ENCODE measurements at regions not wholly inside any gene's neighbourhood (a gene's known extent, or its start where the extent isn't known, plus 50 kb on each side); places are given as distances from the start of the nearest gene placed in this dataset.

DNA sequence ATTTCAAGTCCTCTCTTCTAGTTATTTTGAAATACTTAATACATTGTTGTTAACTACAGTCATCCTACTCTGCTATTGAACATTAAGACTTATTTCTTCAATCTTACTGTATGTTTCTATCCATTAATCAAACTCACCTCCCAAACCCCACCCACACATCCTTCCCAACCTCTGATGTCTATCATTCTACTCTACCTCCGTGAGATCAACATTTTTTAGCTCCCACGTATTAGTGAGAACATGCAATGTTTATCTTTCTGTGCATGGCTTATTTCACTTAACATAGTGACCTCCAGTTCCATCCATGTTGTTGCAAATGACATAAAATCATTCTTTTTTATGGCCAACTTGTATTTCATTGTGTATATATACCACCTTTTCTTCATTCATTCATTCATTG, 236.6 kb upstream of the CTNNB1 start:
- DNase-seq: no peak

GRCh38 chr3:40968666-40969065, 230.6 kb upstream of the CTNNB1 start:
- DNase-seq: no peak

DNA sequence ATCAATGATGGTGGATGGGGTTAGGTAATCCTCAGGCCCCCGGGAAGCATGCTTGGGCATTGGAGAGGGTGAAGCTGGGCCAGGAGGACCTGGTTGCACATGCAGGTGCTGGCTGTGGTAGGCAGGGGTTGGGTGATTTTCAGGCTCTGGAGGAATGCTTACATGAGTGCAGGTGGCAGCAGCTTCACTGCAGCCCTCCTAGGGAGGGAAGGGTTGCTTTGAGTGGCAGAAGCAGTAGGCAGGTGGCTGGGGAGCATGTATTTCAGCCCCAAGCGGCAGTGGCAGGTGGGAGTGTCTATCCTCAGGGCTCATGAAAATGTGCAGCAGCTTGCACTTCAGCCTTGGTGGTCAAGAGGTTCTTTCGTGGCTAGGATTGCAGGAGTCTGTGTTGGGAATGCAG, 230.0 kb upstream of the CTNNB1 start:
- DNase-seq: no peak

DNA sequence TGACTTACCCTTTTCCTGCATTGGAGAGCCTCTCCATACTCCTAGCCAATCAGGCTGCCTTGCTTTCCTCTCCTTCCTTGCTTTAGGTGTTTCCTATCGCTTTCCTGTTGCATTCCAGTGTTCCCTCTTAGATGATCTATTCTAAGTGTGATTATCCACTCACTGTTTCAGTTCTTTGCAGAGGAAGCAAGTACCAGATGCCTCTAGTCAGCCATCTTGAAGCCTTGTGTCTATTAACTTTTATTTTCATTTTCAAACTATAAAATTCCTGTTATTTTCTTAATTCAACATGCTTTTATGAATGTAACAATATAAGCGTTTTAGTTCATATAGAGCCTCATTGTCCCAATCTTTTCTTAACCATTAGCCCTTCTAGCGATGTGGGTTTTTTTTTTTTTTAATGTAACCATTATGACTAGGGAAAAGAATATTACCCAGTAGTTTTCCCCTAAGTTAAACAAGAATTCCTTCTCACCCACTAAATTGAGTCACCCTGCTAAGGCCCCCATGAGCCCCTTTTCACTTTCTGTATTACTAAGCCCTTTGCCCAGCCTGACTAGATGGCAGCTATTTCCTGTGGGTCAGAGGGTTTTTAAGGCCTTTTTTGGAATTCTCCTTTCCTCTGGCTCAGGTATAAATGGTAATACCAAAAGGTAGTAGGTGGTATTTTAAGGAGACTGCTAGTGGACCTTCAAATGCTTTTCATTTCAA, 229.4 kb upstream of the CTNNB1 start:
- no peak for DNase-seq

GRCh38 chr3:40971191-40972168, 227.8 kb upstream of the CTNNB1 start:
- peak; percentile 94 for DNase-seq

DNA sequence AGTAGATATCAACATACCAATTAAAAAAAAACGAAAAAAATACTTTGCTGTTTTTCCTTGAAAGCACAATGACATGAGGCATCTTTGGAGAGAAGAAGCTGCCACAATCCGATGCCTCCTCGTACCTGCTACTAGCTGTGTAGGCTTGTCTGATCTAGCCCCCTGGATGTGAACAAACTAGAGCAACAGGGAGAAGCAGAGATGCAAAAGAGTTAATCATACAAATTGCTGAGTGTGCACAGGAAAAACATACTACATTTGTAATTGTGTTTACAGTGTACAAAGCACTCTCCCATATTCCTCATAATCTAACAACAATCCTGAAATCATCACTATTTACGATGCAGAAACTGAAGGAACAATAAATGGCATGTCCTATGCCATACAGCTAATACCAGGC, 227.0 kb upstream of the CTNNB1 start:
- DNase-seq: no peak

GRCh38 chr3:40973141-40973540, 226.2 kb upstream of the CTNNB1 start:
- no peak for DNase-seq

DNA sequence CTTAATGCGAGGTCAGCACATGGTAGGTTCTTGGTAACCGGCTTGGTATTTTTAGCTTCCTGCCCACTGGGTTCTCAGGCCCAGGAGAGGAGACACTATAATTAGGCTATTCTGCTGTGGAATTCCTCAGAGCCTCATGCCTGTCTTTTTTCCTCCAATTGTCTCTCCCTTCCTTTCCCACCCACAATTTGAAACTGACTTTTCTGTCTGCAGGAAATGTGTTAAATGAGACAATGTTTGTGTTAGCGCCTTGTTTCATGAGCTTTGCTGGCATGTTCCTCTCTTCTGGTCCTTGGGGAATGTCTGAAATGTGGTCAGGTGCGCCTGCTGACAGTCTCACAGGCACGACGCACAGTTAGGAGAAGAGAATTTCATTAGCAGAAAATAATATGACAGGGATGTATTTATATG, 223.6 kb upstream of the CTNNB1 start:
- DNase-seq: no peak

DNA sequence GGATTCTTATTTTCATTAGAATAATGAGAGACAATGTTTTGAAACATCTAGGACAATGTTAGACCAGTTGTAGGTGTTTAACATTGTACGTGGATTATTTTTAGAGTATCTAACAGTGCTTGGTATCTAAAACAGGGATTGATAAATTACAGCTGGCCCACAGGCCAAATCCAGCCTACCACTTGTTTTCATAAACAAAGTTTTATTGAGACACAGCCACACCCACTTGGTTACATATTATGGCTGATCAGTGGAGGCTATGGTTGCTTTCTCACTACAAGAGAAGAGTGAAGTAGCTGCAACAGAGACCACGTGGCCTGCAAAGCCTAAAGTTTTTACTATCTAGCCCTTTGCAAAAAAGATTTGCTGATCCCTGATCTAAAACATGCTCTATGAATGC, 223.1 kb upstream of the CTNNB1 start:
- DNase-seq: no peak

DNA sequence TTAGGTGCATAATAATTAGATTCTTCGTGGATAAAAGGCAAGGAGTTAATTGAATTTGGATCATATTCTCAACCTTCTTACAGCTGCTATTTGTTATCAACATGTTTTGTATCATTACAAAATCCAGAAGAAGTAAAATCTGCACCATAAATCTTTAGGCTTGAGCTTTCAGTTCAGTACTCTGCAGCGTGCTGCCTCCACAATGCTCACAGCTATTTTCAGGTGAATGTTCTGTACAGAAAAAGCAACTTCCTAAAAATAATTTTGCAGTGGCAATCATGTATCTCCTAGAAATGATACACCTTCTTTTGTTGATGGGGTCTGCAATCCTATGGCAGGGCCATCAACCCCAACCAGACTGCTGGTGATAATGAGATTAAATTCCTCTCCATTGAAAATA, 220.9 kb upstream of the CTNNB1 start:
- DNase-seq: no peak

DNA sequence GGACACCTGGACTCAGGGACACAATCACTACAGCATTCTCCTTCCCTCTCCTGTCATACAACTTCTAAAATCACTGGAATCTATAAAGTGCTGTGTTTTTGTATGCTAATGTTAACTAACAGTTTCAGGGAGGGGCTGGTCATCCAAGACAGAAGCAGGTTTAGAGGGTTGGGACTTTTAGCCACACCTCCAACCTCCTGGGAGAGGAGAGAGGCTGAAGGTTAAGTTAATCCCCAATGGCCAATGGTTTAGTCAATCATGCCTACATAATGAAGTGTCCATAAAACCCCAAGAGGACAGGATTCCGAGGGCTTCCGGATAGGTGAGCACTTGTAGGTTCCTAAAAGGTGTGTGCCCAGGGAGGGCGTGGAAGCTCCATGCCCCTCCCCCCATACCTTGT, 219.3 kb upstream of the CTNNB1 start:
- no peak for DNase-seq

- DNase-seq: no peak
Observed at GRCh38 chr3:40980467-40980866, 218.8 kb upstream of the CTNNB1 start.

- peak; percentile 90 for DNase-seq
Observed at GRCh38 chr3:40985195-40985594, 214.1 kb upstream of the CTNNB1 start.

DNA sequence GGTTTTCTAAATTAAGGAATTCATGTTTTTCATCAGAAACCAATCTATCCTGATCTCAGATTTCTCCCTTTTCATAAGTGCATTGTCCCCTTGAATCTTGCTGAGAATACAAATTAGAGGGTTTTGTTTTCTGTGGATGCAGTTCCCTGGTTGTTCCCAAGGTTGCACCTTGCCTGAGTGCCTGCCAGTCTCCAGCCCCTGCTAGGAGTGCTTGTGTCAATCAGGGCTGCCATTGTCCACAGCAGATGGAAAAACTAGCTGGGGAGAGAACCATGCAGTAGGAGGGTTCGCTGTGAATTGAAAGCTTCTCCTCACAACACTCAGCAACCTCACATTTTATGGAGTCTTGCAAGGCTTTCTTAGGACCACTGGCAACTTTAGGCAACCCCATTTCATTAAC, 210.8 kb upstream of the CTNNB1 start:
- DNase-seq: no peak

DNA sequence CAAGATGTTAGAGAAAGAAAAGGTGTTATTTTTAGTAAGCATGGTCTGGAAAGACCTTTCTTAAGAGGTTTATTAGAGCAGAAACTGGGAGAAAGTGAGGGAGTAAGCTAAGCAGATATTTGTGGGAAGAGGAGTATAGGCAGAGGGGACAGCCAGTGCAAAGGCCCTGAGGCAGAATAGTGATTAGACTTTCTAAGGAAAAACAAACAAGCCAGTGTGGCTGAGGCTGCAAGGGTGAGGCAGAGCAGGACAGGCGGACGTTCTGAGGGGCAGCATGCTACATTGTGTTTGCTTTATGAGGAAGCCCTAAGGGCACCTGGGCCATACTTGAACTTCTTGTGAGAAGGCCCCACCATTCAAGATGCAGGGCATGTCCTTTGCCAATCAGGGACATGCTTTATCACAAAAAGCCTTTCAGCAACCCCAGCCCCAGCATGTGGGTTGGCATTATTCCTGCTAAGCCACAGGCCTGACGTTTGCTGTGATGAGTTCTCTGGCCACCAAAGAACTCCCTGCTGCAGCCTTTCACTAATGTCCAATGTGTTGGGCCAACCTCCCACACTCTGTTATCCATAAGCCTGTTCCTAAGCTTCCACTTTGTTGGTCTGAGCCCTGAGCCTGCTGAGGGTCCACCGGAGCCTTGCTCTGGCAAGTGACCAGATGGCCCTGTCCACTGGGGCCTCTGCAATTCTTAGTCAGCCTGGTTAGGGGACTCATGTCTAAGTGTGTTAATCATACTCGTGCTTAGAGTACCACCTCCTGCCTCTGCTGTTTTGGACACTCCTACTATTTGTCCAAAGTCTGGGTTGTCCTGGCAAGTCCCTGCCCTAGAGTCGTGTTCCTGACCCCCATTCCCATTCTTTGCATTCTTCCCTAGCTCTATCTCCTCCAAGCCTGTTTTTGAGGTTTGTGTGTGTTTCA, 209.9 kb upstream of the CTNNB1 start:
- no peak for DNase-seq

DNA sequence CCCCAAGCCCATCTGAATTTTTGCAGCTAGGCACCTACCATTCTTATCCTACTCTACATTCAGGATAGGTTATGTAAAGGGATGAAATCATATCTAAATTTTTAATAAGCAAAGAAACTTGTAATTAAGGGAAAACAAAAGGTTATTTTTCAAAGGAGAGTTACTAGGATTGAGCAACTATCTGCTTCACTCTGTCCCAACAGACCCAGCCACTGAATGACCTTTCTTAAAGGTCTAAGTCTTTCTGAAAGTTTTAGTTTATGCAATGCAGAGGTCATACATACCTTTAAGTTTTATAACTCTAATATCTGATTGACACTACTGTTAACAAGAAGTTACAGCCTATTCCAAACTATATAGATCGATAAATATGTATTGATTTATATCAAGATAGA, 209.2 kb upstream of the CTNNB1 start:
- DNase-seq: no peak

GRCh38 chr3:40992023-40992422, 207.3 kb upstream of the CTNNB1 start:
- no peak for DNase-seq

GRCh38 chr3:40994611-40995010, 204.7 kb upstream of the CTNNB1 start:
- DNase-seq: no peak

DNA sequence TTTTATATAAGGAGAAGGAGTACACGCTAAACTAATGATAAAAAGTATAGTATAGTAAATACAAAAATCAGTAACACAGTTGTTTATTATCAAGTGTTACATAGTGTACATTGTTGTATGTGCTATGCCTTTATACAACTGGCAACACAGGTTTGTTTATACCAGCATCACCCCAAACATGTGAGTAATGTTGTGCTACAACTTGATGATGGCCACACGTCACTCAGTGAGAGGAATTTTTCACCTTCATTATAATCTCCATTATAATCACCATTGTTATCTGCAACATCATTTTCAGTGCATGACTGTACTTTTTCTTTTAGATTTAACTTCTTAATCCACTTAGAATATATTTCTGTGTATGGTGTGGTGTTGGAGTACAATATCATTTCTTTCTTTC, 204.0 kb upstream of the CTNNB1 start:
- DNase-seq: no peak

GRCh38 chr3:40996382-40996781, 202.9 kb upstream of the CTNNB1 start:
- no peak for DNase-seq

DNA sequence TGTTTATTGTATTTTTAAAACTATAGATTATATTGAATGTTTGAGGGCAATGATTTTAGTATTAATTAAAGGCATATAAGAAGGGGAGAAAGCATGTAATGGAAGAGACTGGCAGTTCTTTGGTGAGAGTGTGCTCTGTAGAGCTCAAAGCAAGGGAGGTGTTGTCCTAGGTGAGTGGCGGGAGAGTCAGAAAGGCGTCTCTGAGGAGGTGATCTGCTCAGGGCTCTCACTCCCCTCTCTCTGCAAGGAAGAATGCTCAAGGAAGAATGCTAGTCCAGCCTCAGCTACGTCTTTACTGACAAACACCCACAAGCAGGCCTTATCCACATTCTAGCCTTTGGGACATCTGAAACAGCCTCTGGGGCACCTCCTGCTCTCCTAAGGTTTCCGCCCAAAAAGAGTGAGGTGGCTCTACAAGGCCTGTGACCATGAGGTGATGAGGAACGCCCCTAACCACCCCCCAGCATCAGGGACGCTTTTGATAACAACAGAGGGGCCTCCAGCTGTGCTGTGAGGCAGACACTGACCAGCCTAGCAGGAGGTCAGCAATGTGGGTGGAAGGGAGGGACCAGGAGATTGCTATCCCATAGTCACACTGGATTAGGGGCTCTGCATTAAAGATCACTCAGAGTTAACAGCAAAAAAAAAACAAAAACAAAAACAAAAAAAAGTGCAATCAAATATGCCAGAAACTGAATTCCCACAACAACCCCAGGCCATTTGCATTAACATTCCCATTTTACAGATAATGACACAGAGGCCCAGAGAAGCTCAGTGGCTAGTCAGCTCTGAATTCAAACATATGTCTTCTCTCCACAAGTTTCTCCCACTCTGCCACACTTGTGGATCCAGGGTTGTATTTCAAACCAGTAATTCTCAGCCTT, 202.2 kb upstream of the CTNNB1 start:
- DNase-seq: no peak
